D721Med (cell line): ENCODE measurements at regions not wholly inside any gene's neighbourhood (a gene's known extent, or its start where the extent isn't known, plus 50 kb on each side); places are given as distances from the start of the nearest gene placed in this dataset.

Experiments
- DNase-seq: peaks from one replicate; pipeline ENCODE4 v3.0.0; 2011; ENCODE audit warnings: low spot score; ENCODE audit not compliant: insufficient read length
- FAIRE-seq: peaks from 2 replicates; lab custom pipeline; 2011; peaks lifted over from hg19 to GRCh38; lab: Jason Lieb, UNC
- TF ChIP-seq, protein P1 (sequence below): IDR thresholded peaks from 2 replicates; pipeline ENCODE4 v1.5.1; 2012; ENCODE audit warnings: mild to moderate bottlenecking, control low read depth; ENCODE audit not compliant: insufficient read depth; ENCODE audit errors: missing control alignments

DNA sequence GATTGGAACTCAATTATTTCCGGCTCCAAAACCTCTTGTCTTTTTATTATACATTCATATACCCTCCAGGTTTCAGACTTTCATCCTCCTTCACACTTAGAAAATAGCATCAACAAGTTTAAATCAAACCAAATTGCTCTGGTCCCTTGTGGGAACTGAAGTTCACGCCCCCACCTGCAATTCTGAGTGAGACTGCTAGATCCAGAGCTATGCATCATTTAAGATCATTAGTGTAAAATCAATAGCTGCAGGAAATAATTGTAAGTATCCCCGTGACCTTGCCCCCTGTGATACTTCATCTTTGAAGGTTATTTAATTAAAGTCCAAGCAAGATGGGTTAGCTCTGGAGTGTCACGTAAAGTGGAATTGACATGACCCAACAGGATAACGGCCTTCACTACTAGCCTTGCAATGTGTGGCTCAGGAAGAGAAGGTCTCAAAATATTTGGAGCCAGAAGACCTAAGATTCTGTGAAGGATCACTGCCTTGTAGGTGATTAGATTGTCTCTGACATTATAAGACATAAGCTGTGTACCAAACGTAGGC, 742.2 kb upstream of the LRRC4C start:
- DNase-seq (no peak), FAIRE-seq (no peak)
- TF ChIP-seq, protein P1, sequence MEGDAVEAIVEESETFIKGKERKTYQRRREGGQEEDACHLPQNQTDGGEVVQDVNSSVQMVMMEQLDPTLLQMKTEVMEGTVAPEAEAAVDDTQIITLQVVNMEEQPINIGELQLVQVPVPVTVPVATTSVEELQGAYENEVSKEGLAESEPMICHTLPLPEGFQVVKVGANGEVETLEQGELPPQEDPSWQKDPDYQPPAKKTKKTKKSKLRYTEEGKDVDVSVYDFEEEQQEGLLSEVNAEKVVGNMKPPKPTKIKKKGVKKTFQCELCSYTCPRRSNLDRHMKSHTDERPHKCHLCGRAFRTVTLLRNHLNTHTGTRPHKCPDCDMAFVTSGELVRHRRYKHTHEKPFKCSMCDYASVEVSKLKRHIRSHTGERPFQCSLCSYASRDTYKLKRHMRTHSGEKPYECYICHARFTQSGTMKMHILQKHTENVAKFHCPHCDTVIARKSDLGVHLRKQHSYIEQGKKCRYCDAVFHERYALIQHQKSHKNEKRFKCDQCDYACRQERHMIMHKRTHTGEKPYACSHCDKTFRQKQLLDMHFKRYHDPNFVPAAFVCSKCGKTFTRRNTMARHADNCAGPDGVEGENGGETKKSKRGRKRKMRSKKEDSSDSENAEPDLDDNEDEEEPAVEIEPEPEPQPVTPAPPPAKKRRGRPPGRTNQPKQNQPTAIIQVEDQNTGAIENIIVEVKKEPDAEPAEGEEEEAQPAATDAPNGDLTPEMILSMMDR = no peak

GRCh38 chr11:42205518-42205917, 746.1 kb upstream of the LRRC4C start:
- FAIRE-seq = no peak
- DNase-seq = no peak
- TF ChIP-seq, protein P1 = no peak

DNA sequence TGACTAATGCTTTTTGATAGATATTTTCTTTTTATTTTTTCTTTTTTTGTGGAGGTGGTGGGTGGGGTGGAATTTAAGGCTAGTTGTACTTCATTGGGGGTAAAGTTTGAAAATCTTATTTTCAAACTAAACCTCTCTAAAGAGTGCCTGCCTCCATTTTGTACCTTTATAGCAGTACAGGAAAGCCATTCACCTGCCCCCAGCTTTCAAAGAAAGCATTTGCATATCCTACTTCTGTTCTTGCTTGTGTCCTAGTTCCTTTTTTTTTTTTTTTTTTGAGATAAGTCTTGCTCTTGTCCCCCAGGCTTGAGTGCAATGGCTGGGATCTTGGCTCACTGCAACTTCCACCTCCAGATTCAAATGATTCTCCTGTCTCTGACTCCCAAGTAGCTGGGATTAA, 766.2 kb upstream of the LRRC4C start:
- DNase-seq = no peak
- no peak for FAIRE-seq
- TF ChIP-seq, protein P1 = no peak

- FAIRE-seq (no peak), DNase-seq (no peak)
- TF ChIP-seq, protein P1 = no peak
Observed at GRCh38 chr11:42232673-42233072, 773.2 kb upstream of the LRRC4C start.

DNA sequence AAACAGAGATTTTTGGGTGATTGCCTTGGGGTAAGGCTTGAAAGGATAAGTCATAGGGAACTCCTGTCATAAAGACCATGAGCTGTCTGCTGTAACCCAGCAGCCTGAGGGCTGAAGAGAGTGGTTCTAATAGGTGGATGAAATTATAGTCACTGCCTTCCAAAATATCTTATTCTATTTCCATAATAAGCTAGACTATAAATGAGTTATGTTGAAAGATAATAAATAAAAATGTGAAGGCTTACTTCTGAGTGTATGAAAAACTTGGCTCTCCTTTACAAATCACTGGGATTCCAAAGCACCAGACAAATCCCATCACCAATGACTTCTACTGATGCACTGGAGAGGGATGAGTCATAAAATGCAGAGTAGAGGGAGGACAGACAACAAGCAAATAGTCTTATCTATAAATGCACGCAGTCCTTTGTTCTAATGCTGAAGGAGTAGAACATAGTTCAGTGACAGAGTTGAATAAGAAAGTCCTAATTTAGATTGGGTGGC, 775.0 kb upstream of the LRRC4C start:
- FAIRE-seq = no peak
- DNase-seq = no peak
- TF ChIP-seq, protein P1 = no peak

- FAIRE-seq (no peak), DNase-seq (no peak)
- TF ChIP-seq, protein P1 = no peak
Observed at GRCh38 chr11:42237701-42238235, 778.3 kb upstream of the LRRC4C start.

GRCh38 chr11:42239188-42239587, 779.7 kb upstream of the LRRC4C start:
- no peak for FAIRE-seq
- TF ChIP-seq, protein P1 = no peak
- no peak for DNase-seq
